CD8-positive, alpha-beta memory T cell (primary cell): ENCODE measurements at regions not wholly inside any gene's neighbourhood (a gene's known extent, or its start where the extent isn't known, plus 50 kb on each side); places are given as distances from the start of the nearest gene placed in this dataset.

Experiments used
- CTCF ChIA-PET: fragments of 350-600 bp; sonication (Branson Sonifier 250); formaldehyde crosslinking; loops from one replicate; lab custom pipeline; 2021; ENCODE audit warnings: antibody characterized with exemption; lab: Charles Lee
- POLR2A ChIA-PET: fragments of 350-600 bp; sonication (Branson Sonifier 250); formaldehyde crosslinking; loops from one replicate; lab custom pipeline; 2021; ENCODE audit warnings: antibody characterized with exemption; lab: Charles Lee
- DNase-seq, 5 donors: peaks; one replicate each; pipeline versions ENCODE4 v3.0.0 to v3.0.0-alpha.2; 2020 to 2022; ENCODE audit warnings: mixed read lengths in 1 of 5
- H3K27ac ChIP-seq: one replicate; pipeline ENCODE4 v1.7.0; 2013; ENCODE audit warnings: low read depth, mild to moderate bottlenecking, low read length, moderate library complexity
- H3K27me3 ChIP-seq: 2 replicates; pipeline ENCODE4 v1.7.0; 2013; ENCODE audit warnings: low read length, mild to moderate bottlenecking; ENCODE audit not compliant: insufficient read depth, poor library complexity, severe bottlenecking
- H3K36me3 ChIP-seq: 2 replicates; pipeline ENCODE4 v1.7.0; 2013; ENCODE audit warnings: mild to moderate bottlenecking, low read length, moderate library complexity; ENCODE audit not compliant: insufficient read depth
- H3K4me1 ChIP-seq: 2 replicates; pipeline ENCODE4 v1.7.0; 2013; ENCODE audit warnings: mild to moderate bottlenecking, low read length, moderate library complexity; ENCODE audit not compliant: insufficient read depth
- H3K4me3 ChIP-seq: 2 replicates; pipeline ENCODE4 v1.7.0; 2013; ENCODE audit warnings: mild to moderate bottlenecking, low read length
- H3K9me3 ChIP-seq: 2 replicates; pipeline ENCODE4 v1.7.0; 2013; ENCODE audit warnings: mild to moderate bottlenecking, low read length
- H3K27ac Mint-ChIP-seq, 8 donors: one replicate each; pipeline ENCODE4 v1.8.0; 2020 to 2021; ENCODE audit warnings: mixed read lengths in 8 of 8, mild to moderate bottlenecking in 6 of 8, inconsistent platforms in 3 of 8, moderate library complexity in 3 of 8
- H3K27me3 Mint-ChIP-seq, 2 donors: one replicate each; pipeline ENCODE4 v1.8.0; 2020 to 2021; ENCODE audit warnings: mixed read lengths in 2 of 2, mild to moderate bottlenecking in 1 of 2, moderate library complexity in 1 of 2
- H3K36me3 Mint-ChIP-seq, 3 donors: one replicate each; pipeline ENCODE4 v1.8.0; 2020 to 2021; ENCODE audit warnings: mixed read lengths in 3 of 3, inconsistent platforms in 1 of 3, mild to moderate bottlenecking in 1 of 3
- H3K4me1 Mint-ChIP-seq, 3 donors: one replicate each; pipeline ENCODE4 v1.8.0; 2020 to 2021; ENCODE audit warnings: mixed read lengths in 3 of 3, inconsistent platforms in 1 of 3, mild to moderate bottlenecking in 1 of 3
- H3K4me3 Mint-ChIP-seq, 7 donors: one replicate each; pipeline ENCODE4 v1.8.0; 2020 to 2021; ENCODE audit warnings: mixed read lengths in 7 of 7, mild to moderate bottlenecking in 6 of 7, moderate library complexity in 4 of 7, inconsistent platforms in 2 of 7
- H3K9me3 Mint-ChIP-seq, 5 donors: one replicate each; pipeline ENCODE4 v1.8.0; 2020 to 2022; ENCODE audit warnings: mixed read lengths in 5 of 5, mild to moderate bottlenecking in 3 of 5, moderate library complexity in 2 of 5, inconsistent platforms in 1 of 5

DNA sequence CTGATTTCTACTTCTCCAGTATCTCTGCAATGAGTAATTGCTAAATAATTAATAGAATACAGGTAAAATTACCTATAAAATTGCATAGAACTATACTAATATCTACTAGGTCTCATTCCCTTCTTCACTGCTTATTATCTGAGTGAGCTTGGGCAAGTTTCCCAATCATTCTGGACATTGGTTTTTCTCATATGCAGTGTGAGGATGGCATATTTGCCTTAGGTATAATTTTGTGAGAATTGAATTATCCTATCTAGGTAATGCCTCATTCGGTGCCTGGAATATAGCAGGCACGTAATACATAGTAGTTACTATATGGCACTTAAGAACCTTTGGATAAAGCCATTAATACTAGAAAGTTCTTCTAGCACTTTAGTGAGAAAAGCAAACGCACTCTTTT lies 434.7 kb downstream of the GATA3 start:
- H3K4me3 ChIP-seq, result no peak overlapping the region
- H3K9me3 ChIP-seq, result no peaks in the 10 kb centered on the region
- no peaks in the 10 kb centered on the region for H3K9me3 Mint-ChIP-seq
- no peaks in the 10 kb centered on the region for H3K36me3 ChIP-seq
- no peak overlapping the region for H3K4me3 Mint-ChIP-seq
- peaks cover under 1% of the 10 kb centered on the region for H3K27me3 ChIP-seq
- ChIA-PET CTCF (no interaction called here), POLR2A (no interaction called here)
- H3K27me3 Mint-ChIP-seq, result peaks cover 4 to 20% of the 10 kb centered on the region in 2 donors
- H3K27ac ChIP-seq, result no peak overlapping the region
- no peaks in the 10 kb centered on the region for H3K4me1 Mint-ChIP-seq
- no peaks in the 10 kb centered on the region for H3K4me1 ChIP-seq
- no peaks in the 10 kb centered on the region for H3K36me3 Mint-ChIP-seq
- H3K27ac Mint-ChIP-seq, result no peak overlapping the region
- no peak for DNase-seq

- POLR2A ChIA-PET, result no interaction called here
- Mint-ChIP-seq H3K27me3 (peaks cover 0 to 24% of the 10 kb centered on the region in 2 donors), H3K36me3 (no peaks in the 10 kb centered on the region), H3K4me3 (no peak overlapping the region), H3K27ac (no peak overlapping the region), H3K4me1 (no peaks in the 10 kb centered on the region), H3K9me3 (no peaks in the 10 kb centered on the region)
- Histone ChIP-seq H3K9me3 (no peaks in the 10 kb centered on the region), H3K4me3 (no peak overlapping the region), H3K36me3 (no peaks in the 10 kb centered on the region), H3K4me1 (no peaks in the 10 kb centered on the region), H3K27ac (no peak overlapping the region), H3K27me3 (no peaks in the 10 kb centered on the region)
- CTCF ChIA-PET, result no interaction called here
- DNase-seq, result no peak
Observed at GRCh38 chr10:8489823-8490222, 435.3 kb downstream of the GATA3 start.

- no peak overlapping the region for H3K4me3 Mint-ChIP-seq
Observed at GRCh38 chr10:8498290-8498689, 443.8 kb downstream of the GATA3 start.

GRCh38 chr10:8498881-8499280 lies 444.4 kb downstream of the GATA3 start:
- Histone ChIP-seq H3K9me3 (no peaks in the 10 kb centered on the region), H3K4me3 (no peak overlapping the region), H3K27ac (no peak overlapping the region), H3K27me3 (no peaks in the 10 kb centered on the region), H3K4me1 (no peaks in the 10 kb centered on the region), H3K36me3 (no peaks in the 10 kb centered on the region)
- ChIA-PET CTCF (no interaction called here), POLR2A (no interaction called here)
- Mint-ChIP-seq H3K4me3 (no peak overlapping the region), H3K4me1 (peaks cover 0 to 2% (median 0%) of the 10 kb centered on the region in 3 donors), H3K27ac (no peak overlapping the region), H3K9me3 (no peaks in the 10 kb centered on the region), H3K27me3 (peaks cover 5 to 57% of the 10 kb centered on the region in 2 donors), H3K36me3 (no peaks in the 10 kb centered on the region)
- no peak for DNase-seq

More at GRCh38 chr10:8498290-8498689, 443.8 kb downstream of the GATA3 start:
- Mint-ChIP-seq H3K36me3 (no peaks in the 10 kb centered on the region), H3K9me3 (no peaks in the 10 kb centered on the region), H3K4me1 (peaks cover 0 to 2% (median 0%) of the 10 kb centered on the region in 3 donors), H3K27me3 (peaks cover 5 to 57% of the 10 kb centered on the region in 2 donors), H3K27ac (no peak overlapping the region)
- Histone ChIP-seq H3K9me3 (no peaks in the 10 kb centered on the region), H3K4me3 (no peak overlapping the region), H3K27ac (no peak overlapping the region), H3K4me1 (no peaks in the 10 kb centered on the region), H3K36me3 (no peaks in the 10 kb centered on the region), H3K27me3 (no peaks in the 10 kb centered on the region)
- CTCF ChIA-PET, result no interaction called here
- no peak for DNase-seq
- POLR2A ChIA-PET, result no interaction called here

DNA sequence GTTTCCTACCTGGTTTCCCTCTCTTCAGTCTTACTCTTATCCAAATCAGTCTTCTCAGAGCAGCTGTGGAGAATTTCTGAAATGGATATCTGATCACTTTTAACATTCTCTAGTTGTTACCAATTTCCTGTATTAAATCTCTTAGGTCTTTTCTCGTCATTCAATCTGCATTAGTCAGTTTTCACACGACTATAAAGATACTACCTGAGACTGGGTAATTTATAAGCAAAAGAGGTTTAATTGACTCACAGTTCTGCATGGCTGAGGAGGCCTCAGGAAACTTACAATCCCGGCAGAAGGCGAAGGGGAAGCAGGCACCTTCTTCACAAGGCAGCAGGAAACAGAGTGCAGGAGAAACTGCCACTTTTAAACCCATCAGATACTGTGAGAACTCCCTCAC lies 444.8 kb downstream of the GATA3 start:
- Histone ChIP-seq H3K4me3 (no peak overlapping the region), H3K36me3 (no peaks in the 10 kb centered on the region), H3K27ac (no peak overlapping the region), H3K9me3 (no peaks in the 10 kb centered on the region), H3K27me3 (no peaks in the 10 kb centered on the region), H3K4me1 (no peaks in the 10 kb centered on the region)
- no peaks in the 10 kb centered on the region for H3K36me3 Mint-ChIP-seq
- H3K27ac Mint-ChIP-seq, result no peak overlapping the region
- DNase-seq, result no peak
- no peaks in the 10 kb centered on the region for H3K9me3 Mint-ChIP-seq
- peaks cover 0 to 2% (median 0%) of the 10 kb centered on the region in 3 donors for H3K4me1 Mint-ChIP-seq
- ChIA-PET CTCF (no interaction called here), POLR2A (no interaction called here)
- H3K27me3 Mint-ChIP-seq, result peaks cover 5 to 59% of the 10 kb centered on the region in 2 donors
- H3K4me3 Mint-ChIP-seq, result no peak overlapping the region

DNA sequence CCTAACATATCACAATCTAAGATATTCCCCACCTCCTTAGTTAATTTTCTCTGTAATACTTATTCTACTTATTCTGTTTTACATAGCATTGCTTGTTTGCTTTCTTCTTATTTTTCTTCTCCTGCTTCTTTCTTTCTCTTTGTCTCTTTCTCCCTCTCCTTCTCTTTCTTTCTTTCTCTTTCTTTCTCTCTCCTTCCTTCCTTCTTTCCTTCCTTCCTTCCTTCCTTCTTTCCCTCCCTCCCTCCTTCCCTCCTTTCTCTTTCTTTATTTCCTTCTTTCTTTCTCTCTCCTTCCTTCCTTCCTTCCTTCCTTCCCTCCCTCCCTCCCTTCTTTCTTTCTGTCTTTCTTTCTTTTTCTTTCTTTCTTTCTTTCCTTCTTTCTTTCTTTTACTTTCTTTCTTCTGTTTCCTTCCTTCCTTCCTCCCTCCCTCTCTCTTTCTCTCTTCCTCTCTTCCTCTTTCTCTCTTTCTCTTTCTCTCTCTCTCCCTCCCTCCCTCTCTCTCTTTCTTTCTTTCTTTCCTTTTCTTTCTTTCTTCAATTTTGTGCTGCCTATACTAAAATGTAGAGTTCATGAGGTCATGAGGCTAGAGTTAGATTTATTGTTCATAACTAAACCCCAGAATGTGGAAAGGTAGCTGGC lies 445.4 kb downstream of the GATA3 start:
- ChIA-PET CTCF (no interaction called here), POLR2A (no interaction called here)
- no peak overlapping the region for H3K27ac ChIP-seq
- no peaks in the 10 kb centered on the region for H3K36me3 Mint-ChIP-seq
- peaks cover 0 to 2% (median 0%) of the 10 kb centered on the region in 3 donors for H3K4me1 Mint-ChIP-seq
- no peak overlapping the region for H3K4me3 ChIP-seq
- DNase-seq, result no peak
- no peak overlapping the region for H3K4me3 Mint-ChIP-seq
- no peaks in the 10 kb centered on the region for H3K36me3 ChIP-seq
- H3K9me3 ChIP-seq, result no peaks in the 10 kb centered on the region
- no peak overlapping the region for H3K27ac Mint-ChIP-seq
- no peaks in the 10 kb centered on the region for H3K4me1 ChIP-seq
- H3K9me3 Mint-ChIP-seq, result peaks cover 0 to 2% (median 0%) of the 10 kb centered on the region in 5 donors
- H3K27me3 ChIP-seq, result no peaks in the 10 kb centered on the region
- peaks cover 5 to 59% of the 10 kb centered on the region in 2 donors for H3K27me3 Mint-ChIP-seq

DNA sequence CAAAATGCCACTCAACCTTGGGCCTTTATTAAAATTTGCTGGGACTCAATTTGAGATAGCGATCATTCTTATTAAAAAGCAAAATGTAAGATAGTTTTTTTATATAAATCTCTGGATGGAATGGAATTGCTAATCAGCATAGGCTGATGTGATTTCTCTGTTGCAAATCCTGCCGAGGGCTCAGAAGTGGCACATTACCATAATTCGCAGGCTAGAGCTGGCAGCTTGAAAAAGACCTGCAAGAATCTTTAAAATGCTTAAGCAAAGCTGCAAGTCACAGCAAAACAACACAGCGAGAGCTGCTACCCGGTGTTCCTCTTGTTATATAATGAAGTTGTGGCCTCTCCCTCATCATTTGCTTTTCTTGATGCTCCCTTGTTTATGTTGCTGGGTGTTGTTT lies 448.1 kb downstream of the GATA3 start:
- Histone ChIP-seq H3K27me3 (no peaks in the 10 kb centered on the region), H3K4me3 (no peak overlapping the region), H3K27ac (no peak overlapping the region), H3K4me1 (no peaks in the 10 kb centered on the region), H3K36me3 (no peaks in the 10 kb centered on the region), H3K9me3 (no peaks in the 10 kb centered on the region)
- no peak overlapping the region for H3K4me3 Mint-ChIP-seq
- ChIA-PET POLR2A (no interaction called here), CTCF (no interaction called here)
- no peak for DNase-seq
- H3K27me3 Mint-ChIP-seq, result peaks cover 4 to 71% of the 10 kb centered on the region in 2 donors
- no peak overlapping the region for H3K27ac Mint-ChIP-seq
- peaks cover 0 to 2% (median 0%) of the 10 kb centered on the region in 3 donors for H3K4me1 Mint-ChIP-seq
- H3K36me3 Mint-ChIP-seq, result no peaks in the 10 kb centered on the region
- peaks cover 0 to 2% (median 0%) of the 10 kb centered on the region in 5 donors for H3K9me3 Mint-ChIP-seq

GRCh38 chr10:8504499-8504898 lies 450.0 kb downstream of the GATA3 start:
- Mint-ChIP-seq H3K9me3 (peaks cover 0 to 2% (median 0%) of the 10 kb centered on the region in 5 donors), H3K4me3 (no peak overlapping the region), H3K4me1 (peaks cover 0 to 2% (median 0%) of the 10 kb centered on the region in 3 donors), H3K27ac (no peak overlapping the region), H3K27me3 (peaks cover 5 to 67% of the 10 kb centered on the region in 2 donors), H3K36me3 (no peaks in the 10 kb centered on the region)
- H3K27me3 ChIP-seq, result no peaks in the 10 kb centered on the region
- no peaks in the 10 kb centered on the region for H3K4me1 ChIP-seq
- H3K9me3 ChIP-seq, result no peaks in the 10 kb centered on the region
- H3K4me3 ChIP-seq, result no peak overlapping the region
- POLR2A ChIA-PET, result no interaction called here
- CTCF ChIA-PET, result interaction anchor here (1.4 kb wide), 1 partner anchor 36 kb away, joined by 4 read pairs; no protein-coding TSS in a partner anchor
- H3K27ac ChIP-seq, result no peak overlapping the region
- DNase-seq, result no peak
- no peaks in the 10 kb centered on the region for H3K36me3 ChIP-seq
